IPS-18c (cell line): ENCODE measurements at regions not wholly inside any gene's neighbourhood (a gene's known extent, or its start where the extent isn't known, plus 50 kb on each side); places are given as distances from the start of the nearest gene placed in this dataset.

Experiments
- H3K4me3 ChIP-seq: 2 replicates; pipeline ENCODE4 v1.7.0; 2013; ENCODE audit warnings: low read depth, mild to moderate bottlenecking, low read length, moderate library complexity; ENCODE audit not compliant: insufficient read depth
- H3K9me3 ChIP-seq: one replicate; pipeline ENCODE4 v1.6.1; 2013; ENCODE audit warnings: mild to moderate bottlenecking, low read length, moderate library complexity; ENCODE audit not compliant: control insufficient read depth, insufficient read depth

DNA sequence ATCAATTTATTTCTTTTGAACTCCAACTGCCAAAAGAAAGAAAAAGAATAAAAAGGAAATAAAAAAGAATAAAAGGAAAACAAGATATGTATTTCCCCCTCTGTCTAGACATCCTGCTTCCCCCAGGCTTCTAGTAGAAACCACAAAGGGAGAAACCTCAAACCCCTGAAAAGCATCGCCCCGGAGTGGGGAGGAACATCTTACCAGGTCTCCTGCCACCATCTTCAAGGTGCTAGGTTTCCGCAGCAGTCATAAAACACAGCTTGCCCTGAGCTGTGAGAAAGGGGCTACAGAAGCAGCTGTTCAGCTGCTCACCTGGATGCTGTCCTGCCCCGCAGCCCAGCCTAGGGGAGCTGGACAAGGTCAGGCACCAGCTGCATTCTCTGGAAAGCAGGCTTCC, 487.7 kb downstream of the GADD45G start:
- no peaks in the 10 kb centered on the region for H3K9me3 ChIP-seq

GRCh38 chr9:90095682-90096081, 490.9 kb downstream of the GADD45G start:
- Histone ChIP-seq H3K9me3 (peaks cover 2% of the 10 kb centered on the region), H3K4me3 (no peak overlapping the region)

More for the DNA sequence above, 487.7 kb downstream of the GADD45G start:
- H3K4me3 ChIP-seq = no peak overlapping the region

DNA sequence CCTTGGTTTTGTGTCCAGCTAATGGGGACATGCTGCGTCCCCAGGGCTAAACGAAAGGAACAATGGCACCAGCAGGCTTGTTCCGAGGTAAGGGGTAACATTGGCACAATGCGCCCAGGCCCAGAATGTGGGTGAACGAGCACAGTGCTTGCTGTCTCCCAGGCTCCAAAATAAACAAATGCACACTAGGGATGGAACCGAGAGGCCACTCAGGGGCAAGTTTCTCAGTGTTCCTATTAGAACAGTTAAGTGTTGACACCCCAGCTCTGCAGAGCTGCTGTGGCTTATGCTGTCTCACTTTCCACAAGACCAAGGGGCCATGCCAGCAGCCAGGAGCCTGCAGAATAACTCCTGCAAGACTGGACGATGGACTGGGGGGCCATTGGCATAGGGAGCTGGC, 492.4 kb downstream of the GADD45G start:
- Histone ChIP-seq H3K9me3 (peaks cover 2% of the 10 kb centered on the region), H3K4me3 (no peak overlapping the region)

DNA sequence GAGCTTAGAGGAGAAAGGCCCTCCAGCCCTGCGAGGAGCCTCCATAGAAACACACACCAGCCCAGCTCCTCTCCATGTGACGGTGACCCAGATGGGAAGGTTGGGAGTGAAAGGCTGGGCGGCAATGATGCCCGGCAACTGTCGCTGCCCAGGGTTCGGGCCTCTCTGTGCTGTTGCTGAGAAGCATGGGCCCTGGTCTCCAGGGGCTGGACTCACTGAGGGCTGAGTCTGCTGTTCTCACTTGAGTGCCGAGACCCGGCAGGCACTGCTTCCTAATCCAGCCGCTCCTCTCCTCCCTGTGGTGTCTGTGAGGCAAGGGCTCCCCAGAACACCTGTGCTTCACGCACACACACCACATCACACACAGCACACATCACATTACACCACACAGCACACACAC, 493.6 kb downstream of the GADD45G start:
- Histone ChIP-seq H3K9me3 (peaks cover 2% of the 10 kb centered on the region), H3K4me3 (no peak overlapping the region)

DNA sequence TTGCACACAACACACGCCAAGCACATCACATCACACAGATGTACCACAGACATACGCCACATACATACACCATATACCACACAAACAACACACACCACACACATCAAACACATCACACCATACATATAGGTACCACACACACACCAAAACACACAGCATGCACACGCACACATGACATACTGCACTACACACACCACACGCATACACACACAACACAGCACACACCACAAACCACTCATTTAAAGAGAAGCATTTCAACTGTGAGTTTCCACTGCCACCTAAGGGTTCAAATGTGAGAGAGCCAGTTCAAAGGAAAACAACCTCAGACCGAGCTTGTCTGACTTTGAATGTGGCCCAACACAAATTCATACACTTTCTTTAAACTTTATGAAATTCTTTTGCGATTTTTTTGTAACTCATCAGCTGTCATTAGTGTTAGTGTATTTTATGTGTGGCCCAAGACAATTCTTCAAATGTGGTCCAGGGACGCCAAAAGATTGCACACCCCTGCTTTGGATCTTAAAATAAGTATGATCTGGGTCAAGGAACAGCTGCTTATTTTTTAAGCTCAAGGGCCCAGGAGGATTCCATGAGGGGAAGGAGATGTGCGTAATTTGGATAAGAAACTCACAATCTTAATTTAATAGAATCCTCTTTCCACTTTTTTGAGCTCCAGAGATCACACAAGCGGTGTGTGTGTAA, 494.6 kb downstream of the GADD45G start:
- no peak overlapping the region for H3K4me3 ChIP-seq
- H3K9me3 ChIP-seq = peaks cover 2% of the 10 kb centered on the region

DNA sequence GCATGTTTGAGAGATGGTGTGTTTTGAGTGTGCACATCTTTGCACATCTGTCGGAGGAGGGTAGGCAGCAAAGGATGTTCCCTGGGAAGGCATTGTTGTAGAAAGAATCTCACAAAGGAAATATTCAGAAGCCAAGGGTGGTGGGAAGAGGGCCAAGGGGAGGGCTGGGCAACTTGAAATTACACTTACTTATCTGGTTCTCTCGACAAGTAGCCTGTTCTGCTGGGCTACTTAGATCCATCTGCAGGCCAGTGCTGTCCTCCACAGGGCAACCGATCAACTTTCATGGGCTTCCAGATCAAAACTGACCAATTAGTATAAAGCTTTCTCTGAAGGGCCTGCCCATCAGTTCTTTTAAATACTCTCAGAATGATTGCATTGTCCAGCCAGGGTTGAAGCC, 495.2 kb downstream of the GADD45G start:
- peaks cover 2% of the 10 kb centered on the region for H3K9me3 ChIP-seq
- no peak overlapping the region for H3K4me3 ChIP-seq

DNA sequence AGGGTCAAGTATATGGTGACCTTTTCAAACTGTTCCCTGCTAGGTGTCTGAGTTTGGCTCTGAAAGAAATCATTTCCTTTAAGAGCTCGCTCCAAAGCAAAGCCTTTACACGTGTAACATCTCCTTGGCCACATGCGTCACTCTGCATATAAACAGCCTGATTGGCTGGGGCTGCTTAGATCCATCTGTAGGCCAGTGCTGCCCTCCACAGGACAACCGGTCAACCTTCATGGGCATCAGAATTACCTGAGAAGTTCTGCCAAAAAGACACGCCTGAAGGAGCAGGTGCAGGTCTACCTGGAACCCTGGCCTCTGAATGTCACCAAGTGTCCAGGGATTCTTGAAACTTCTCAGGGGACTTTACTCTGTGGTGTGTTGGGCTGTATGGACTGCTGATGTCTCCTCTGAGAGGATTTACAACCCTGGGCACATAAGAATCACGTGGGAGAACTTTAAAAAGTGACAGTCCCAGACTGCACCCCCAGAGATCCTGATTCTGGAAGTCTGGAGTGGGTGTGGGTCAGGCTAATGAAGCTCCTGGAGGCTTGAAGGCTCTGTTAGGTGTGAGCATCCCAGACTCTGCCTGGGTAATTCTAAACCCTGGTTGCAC, 497.6 kb downstream of the GADD45G start:
- H3K4me3 ChIP-seq = no peak overlapping the region

GRCh38 chr9:90103771-90104170, 499.0 kb downstream of the GADD45G start:
- Histone ChIP-seq H3K4me3 (no peak overlapping the region), H3K9me3 (no peaks in the 10 kb centered on the region)

More for the DNA sequence above, 497.6 kb downstream of the GADD45G start:
- peaks cover 2% of the 10 kb centered on the region for H3K9me3 ChIP-seq

DNA sequence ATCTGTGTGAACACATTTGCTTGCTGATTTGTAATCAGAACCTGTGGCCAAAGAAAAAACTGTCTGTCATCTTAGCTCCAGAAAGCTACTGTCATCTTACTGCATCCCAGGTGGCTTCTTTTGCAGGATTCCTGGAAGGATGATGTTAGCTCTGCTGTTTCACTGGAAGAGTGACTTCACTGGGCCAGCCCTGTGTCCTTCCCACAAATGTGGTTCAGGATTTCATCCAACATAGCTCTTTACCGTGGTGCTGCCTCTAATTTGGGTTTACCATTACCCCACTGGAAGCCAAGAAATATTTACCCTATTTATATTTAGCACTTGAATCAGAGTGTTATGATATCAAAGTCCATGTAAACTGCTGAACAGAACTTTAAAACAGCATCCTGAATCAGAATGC, 501.0 kb downstream of the GADD45G start:
- H3K9me3 ChIP-seq = no peaks in the 10 kb centered on the region
- H3K4me3 ChIP-seq = no peak overlapping the region

DNA sequence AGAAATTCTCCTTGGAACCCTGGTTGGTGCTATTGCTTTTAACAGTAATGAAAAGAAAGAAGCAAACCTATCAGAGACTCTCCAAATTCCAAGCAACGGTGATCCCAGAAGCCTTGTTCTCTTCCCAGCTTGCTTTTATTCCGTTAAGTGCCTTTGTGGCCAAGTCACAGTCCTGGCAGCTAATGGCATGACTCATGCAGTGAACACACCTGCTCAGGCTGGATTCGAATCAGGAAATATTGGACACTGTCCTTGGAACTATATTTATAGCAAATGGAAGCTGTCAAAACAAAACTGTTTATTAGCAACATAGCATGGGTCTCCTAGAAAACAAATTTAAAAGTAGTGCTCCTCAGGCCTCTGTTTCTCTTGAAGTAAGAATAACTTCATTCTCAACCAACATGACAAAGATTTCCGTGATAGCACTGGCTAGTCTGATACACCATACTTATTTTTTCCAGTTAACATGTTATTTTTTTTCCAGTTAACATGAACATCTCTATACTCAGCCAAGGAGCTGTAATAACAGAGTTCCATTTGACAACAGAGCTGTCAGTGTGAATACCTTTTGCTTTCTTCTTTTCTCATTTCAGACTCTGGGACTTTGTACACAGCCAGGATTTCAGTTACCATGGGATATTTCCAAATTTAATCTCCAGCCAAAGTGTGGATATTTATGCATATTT, 502.4 kb downstream of the GADD45G start:
- Histone ChIP-seq H3K9me3 (no peaks in the 10 kb centered on the region), H3K4me3 (no peak overlapping the region)

GRCh38 chr9:90107726-90108655, 503.2 kb downstream of the GADD45G start:
- Histone ChIP-seq H3K4me3 (no peak overlapping the region), H3K9me3 (no peaks in the 10 kb centered on the region)

DNA sequence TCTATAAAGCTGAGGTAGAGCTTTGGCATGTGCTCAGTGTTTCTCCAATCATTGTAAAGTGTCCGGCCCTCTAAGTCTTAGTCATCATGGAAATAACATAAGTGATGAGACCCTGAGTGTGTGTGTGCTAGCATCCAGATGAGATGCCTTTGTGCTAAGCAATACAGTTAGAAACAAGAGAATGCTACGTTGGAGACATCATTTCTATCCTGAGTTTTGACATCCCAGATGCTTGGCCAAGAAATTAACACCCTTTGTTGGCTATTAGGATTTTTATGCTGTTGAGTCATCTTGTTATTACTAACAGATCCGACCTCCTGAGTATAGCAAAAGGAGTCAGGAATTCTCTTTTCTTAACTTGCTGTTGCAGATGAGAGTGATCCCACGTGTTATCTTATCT, 508.0 kb downstream of the GADD45G start:
- H3K9me3 ChIP-seq = no peaks in the 10 kb centered on the region
- no peak overlapping the region for H3K4me3 ChIP-seq

DNA sequence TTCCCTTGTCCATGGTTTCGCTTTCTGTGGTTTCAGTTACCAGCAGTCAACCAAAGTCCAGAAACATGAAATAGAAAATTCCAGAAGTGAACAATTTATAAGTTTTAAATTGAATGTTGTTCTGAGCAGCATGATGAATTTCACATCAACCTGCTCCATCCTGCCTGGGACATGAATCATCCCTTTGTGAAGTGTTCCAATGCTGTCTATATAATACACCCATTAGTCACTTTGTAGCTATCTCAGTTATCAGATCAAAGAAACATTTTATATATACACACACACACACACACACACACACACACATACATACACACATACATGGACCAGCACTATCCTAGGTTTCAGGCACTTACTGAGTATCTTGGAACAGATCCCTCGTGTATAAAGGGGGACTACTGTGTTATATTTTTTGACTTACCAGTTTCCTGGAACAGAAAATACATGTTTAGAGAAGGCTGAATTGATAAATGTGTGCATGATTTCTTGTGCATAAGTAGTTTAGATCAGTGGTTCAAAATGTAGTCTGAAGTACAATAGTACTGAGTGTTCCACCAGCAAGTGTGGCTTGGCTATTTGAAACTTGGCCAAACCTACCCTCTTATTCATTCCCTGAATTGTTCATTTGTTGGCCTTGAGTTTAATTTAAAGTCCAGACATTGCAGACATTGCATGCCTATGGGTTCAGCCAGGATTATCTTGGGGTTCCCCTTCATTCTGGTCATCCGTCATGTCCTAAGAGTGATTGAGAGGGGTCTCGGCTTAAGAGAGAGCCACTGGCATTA, 510.0 kb downstream of the GADD45G start:
- no peak overlapping the region for H3K4me3 ChIP-seq
- H3K9me3 ChIP-seq = no peaks in the 10 kb centered on the region

- Histone ChIP-seq H3K9me3 (no peaks in the 10 kb centered on the region), H3K4me3 (no peak overlapping the region)
These were observed 517.0 kb downstream of the GADD45G start for GRCh38 chr9:90121762-90122161.

DNA sequence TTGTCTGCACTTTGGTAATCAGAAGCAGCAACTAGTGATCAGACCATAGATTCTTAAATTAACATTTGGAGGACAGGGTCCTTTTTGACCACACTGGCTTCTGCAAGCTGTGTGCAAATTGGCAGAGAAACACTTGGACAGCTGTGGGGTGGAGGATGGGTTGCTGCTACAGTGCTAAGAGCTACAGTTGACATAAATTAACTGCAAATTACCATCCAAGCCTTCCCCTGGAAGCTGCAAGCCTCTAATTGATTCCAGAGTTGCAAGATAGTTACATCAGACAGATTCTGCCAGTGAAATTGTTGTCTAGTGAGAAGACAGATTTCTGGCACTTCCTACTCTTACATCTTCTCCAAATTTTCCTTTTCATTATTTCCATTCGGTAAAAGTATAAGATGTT, 517.7 kb downstream of the DIRAS2 start:
- Histone ChIP-seq H3K9me3 (peaks cover 2% of the 10 kb centered on the region), H3K4me3 (no peak overlapping the region)

- Histone ChIP-seq H3K4me3 (no peak overlapping the region), H3K9me3 (peaks cover 2% of the 10 kb centered on the region)
These were observed 514.7 kb downstream of the DIRAS2 start for GRCh38 chr9:90127923-90128322.
